RPMI8226 (cell line): ENCODE measurements at regions not wholly inside any gene's neighbourhood (a gene's known extent, or its start where the extent isn't known, plus 50 kb on each side); places are given as distances from the start of the nearest gene placed in this dataset.
"Not testable (repeated sequence)": the region's sequence is repeated elsewhere in the genome, so short reads cannot be mapped to it uniquely, and the experiment has no call there.

Experiments
- DNase-seq: peaks from one replicate; pipeline ENCODE4 v3.0.0-alpha.2; 2015

- DNase-seq = no peak
These were observed 1042.0 kb upstream of the POT1 start for GRCh38 chr7:125971656-125972055.

DNA sequence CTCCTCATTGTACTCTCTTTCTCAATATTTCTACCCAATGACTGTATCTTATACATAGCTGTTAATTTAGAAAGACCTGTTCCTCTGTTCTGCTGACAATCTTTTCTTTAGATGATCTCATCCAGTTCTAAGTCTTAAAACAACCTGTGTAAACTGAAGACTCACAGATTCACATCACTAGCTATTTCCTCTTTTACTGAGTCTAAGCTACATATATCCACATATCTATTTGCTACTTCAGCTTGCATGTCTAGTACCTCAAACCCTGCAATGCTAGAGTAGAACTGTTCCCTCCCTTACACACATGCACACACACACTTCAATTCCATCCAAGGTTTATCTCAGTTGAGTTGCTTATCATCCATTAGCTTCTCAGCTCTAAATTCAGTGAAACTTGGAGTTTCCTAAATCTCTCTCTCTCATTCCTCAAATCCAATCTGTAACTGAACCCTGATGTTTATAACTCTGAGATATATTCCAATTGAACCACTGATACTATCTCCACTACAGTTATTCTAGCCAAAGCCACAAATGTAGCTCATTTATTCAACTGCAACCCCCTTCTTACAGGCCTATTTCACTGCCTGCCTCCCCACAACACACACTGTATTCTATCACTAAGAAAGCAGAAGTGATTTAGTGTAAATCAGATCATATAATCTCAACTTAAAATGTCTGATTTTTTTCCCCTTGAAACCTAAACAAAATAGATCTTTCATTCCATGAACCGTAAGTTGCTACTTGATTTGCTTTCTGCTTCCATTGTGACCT, 1036.8 kb upstream of the POT1 start:
- no peak for DNase-seq

DNA sequence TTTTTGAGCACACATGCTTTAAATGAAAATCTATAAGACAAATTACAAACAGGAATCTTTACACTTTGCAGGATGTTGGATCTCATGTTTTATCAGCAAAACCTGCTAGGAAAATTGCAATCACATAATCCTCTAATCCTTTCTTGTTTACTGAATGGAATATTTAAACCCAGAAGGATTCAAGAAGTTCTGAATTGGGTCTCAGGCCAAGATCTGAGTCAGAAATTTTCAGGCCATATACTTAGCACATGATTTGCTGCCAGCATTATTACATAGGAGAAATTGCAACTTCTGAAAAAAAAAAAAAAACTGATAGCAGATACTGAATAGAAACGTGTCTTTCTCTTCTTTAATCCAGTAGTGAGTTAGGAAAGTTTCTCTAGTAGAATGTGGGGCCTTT, 1005.3 kb upstream of the POT1 start:
- no peak for DNase-seq

- DNase-seq = peak; percentile 5
These were observed 1004.9 kb upstream of the POT1 start for GRCh38 chr7:125934539-125934938.

- DNase-seq = no peak
These were observed 1001.2 kb upstream of the POT1 start for GRCh38 chr7:125930848-125931247.

- DNase-seq = no peak
These were observed 997.9 kb upstream of the POT1 start for GRCh38 chr7:125927556-125927955.

- no peak for DNase-seq
These were observed 997.0 kb upstream of the POT1 start for GRCh38 chr7:125926621-125927020.

- DNase-seq = no peak
These were observed 994.4 kb upstream of the POT1 start for GRCh38 chr7:125924037-125924436.

- not testable (repeated sequence) for DNase-seq
These were observed 985.8 kb upstream of the POT1 start for GRCh38 chr7:125915381-125915948.

DNA sequence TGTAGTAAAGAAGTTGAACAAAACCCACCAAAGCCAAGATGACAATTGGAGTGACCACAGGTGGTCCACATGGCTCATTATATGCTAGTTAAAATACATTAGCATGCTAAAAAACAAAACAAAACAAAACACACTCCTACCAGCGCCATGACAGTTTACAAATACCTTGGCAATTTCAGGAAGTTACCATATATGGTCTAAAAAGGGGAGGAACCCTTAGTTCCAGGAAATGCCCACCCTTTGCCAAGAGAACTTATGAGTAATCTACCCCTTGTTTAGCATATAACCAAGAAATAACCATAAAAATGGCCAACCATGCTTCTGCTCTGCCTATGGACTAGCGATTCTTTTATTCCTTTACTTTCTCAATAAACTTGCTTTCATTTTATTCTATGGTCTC, 979.1 kb upstream of the POT1 start:
- no peak for DNase-seq

DNA sequence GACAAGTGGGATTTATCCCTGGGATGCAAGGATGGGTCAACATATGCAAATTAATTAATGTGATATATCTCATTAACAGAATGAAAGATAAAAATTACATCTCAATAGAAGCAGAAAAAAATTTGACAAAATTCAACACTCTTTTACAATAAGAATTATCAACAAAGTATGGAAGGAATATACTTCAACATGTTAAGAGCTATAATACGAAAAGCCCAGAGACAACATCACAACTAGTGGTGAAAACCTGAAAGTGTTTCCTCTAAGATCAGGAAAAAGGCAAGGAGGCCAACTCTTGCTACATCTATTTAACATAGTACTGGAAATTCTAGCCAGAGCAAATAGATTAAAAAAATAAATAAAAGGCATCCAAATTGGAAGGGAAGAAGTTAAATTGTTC, 970.0 kb upstream of the POT1 start:
- no peak for DNase-seq

DNA sequence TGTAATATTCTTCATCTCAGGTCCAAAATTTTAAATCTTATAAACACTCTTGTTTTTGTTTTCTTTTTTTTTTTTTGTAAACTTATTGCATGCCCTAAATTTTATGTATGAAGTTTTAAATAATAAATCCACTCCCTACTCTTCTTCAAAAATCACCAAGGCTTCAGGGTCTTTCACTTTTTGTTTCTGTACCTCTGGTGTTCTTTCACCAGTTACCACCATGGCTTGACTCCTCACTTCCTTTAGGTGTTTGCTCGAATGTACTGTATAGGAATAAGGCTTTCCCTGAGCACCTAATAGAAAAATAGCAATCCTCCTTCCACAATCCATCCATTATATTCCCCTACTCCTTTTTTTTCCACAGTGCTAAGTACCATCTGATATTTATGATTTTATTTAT, 962.8 kb upstream of the POT1 start:
- DNase-seq = no peak

GRCh38 chr7:125878988-125879387, 949.4 kb upstream of the POT1 start:
- DNase-seq = no peak

DNA sequence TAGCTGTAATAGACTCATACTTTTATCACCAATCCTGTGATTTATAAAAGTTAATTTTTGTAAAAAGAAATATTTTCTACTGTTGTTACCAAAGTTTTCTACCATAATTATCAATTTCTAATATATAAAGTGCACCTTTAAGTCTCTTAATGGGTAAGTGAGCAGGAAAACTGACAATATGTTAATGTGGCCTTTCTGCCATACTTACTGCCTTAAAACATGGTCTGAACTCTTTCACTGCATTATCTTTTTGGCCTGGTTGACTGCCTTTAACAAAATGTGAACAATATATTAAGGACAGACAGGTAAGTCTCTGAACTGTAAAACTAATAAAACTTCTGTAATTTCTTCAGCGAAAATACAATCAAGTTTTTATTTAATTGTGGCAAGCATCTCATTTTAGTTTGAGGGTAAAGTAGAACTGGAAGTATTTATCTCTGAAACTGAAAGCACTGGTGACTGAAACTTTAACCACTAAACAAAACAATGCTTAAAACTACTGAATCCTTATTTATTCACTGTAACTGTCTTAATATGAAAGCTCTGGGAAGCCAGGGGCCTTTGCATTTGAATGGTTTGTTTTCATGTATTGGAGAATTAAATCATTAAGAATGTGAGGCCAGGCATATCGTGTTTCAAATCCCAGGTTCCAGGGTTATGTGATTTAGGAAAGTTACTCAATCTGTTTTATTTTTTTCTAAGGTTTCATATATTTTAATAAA, 948.8 kb upstream of the POT1 start:
- no peak for DNase-seq

DNA sequence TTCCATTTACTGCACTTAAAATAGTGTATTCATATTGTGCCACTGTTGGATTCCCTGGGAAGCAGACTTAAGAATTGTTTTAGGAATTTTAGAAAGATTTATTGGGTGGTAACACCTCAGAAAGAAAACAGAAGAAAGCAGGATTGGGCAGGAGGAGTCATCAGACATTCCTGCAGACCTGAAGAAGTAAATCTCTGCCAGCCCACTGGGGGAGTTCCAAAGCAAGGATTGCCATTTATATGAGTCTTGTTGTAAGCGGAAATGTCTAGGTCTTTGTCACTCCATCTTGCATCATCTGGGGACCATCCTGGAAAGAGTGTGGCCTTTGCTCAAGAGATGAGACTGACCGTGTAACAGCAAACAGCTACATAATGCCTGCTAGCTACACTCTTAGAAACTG, 947.6 kb upstream of the POT1 start:
- no peak for DNase-seq

- DNase-seq = no peak
These were observed 946.8 kb upstream of the POT1 start for GRCh38 chr7:125876431-125876830.

- DNase-seq = no peak
These were observed 941.8 kb upstream of the POT1 start for GRCh38 chr7:125871431-125871830.

- DNase-seq = no peak
These were observed 928.0 kb upstream of the POT1 start for GRCh38 chr7:125857606-125858005.

- DNase-seq = no peak
These were observed 918.5 kb upstream of the POT1 start for GRCh38 chr7:125848157-125848556.

DNA sequence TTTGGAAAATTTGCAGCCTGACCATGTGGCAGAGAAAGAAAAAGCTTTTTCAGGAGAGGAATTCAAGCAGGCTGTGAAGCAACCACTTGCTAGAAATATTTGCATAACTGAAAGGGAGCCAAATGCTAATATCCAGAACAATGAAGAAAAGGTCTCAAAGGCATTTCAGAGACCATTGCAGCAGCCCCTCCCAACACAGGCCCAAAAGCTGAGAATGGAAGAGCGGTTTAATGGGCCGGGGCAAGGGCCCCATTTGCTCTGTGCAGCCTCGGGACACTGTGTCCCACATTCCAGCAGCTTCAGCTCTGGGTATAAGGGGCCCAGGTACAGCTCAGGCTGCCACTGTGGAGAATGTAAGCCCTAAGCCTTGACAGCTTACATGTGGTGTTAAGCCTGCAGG, 918.1 kb upstream of the POT1 start:
- no peak for DNase-seq

DNA sequence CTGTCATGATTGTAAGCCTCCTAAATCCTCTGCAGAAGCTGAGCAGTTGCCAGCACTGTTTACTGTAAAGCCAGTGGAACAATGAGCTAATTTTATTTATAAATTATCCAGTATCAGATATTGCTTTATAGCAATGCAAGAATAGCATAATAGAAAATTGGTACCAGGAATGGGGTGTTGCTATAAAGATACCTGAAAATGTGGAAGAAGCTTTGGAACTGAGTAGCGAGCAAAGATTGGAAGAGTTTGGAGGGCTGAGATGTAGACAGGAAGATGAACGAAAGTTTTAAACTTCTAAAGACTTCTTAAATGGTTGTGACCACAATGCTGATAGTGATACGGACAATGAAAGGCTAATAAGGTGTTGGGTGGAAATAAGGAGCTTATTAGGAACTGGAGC, 917.4 kb upstream of the POT1 start:
- DNase-seq = no peak

DNA sequence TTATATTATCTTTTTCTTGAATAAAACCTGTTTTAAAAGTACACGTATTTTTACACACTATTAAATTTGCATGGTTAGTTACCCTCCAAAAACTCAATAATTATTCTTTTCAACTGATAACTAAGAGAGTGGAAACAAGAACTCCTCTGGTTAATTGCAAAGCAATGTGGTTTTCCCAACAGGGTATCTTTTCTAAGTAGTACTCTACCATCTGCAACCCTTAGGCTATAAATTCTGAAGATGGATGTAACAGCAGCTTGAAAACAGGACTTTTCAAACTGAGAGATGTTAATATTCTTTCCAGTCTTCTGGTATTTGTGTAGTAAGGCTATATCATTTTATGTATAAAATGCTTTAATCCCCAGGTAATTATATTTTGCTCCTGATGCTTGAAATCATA, 916.1 kb upstream of the POT1 start:
- no peak for DNase-seq

GRCh38 chr7:125834421-125834820, 904.8 kb upstream of the POT1 start:
- DNase-seq = no peak

- no peak for DNase-seq
These were observed 904.2 kb upstream of the POT1 start for GRCh38 chr7:125833839-125834238.
